SK-N-SH (cell line): ENCODE measurements at regions not wholly inside any gene's neighbourhood (a gene's known extent, or its start where the extent isn't known, plus 50 kb on each side); places are given as distances from the start of the nearest gene placed in this dataset.

Experiments used
- CTCF ChIA-PET: fragments of 300-600, 350-600 bp; formaldehyde crosslinking; extraction: SDS; loops from one replicate; lab custom pipeline; 2021; lab: Yijun Ruan, JAX
- POLR2A ChIA-PET: fragments of 350-600 bp; sonication (Branson Sonifier 250); formaldehyde crosslinking; extraction: SDS; loops from one replicate; lab custom pipeline; 2020; ENCODE audit warnings: antibody characterized with exemption, inconsistent platforms; lab: Yijun Ruan, JAX
- DNase-seq: peaks from one replicate; pipeline ENCODE4 v3.0.0; 2012
- H2AFZ ChIP-seq: fragments of 200-600 bp; sonication (generic); 2 replicates; pipeline ENCODE4 v1.8.1; 2016; ENCODE audit warnings: antibody characterized with exemption, mild to moderate bottlenecking, low read depth
- H3F3A ChIP-seq: fragments of 200-600 bp; sonication (generic); replicated peaks from 2 replicates; pipeline ENCODE3; 2016; ENCODE audit warnings: antibody characterized with exemption, mild to moderate bottlenecking; ENCODE audit not compliant: insufficient read depth
- H3K27ac ChIP-seq, 2 experiments: fragments of 200-500 bp in 1 of 2; fragments of 200-600 bp in 1 of 2; sonication (Bioruptor generic) in 1 of 2; sonication (generic), shearing (Covaris generic) in 1 of 2; 2 replicates each; pipeline versions ENCODE4 v1.5.1 to v1.6.1; 2014 to 2016; ENCODE audit warnings: low read depth in 2 of 2, inconsistent platforms in 1 of 2, low read length in 1 of 2, mild to moderate bottlenecking in 1 of 2, mixed read lengths in 1 of 2
- H3K27me3 ChIP-seq: fragments of 200-600 bp; sonication (generic), shearing (Covaris generic); 2 replicates; pipeline ENCODE4 v1.6.1; 2016; ENCODE audit warnings: mixed run types; ENCODE audit not compliant: insufficient read depth
- H3K36me3 ChIP-seq, 2 experiments: fragments of 200-500 bp in 1 of 2; fragments of 200-600 bp in 1 of 2; sonication (Bioruptor generic) in 1 of 2; sonication (generic) in 1 of 2; replicated peaks in 1 of 2; 2 replicates each; pipeline versions ENCODE3 to v1.5.1; 2014 to 2016; ENCODE audit warnings: low read length in 1 of 2, mild to moderate bottlenecking in 1 of 2; ENCODE audit not compliant: insufficient read depth in 2 of 2, control insufficient read depth in 1 of 2
- H3K4me1 ChIP-seq, 2 experiments: fragments of 200-500 bp in 1 of 2; fragments of 200-600 bp in 1 of 2; sonication (Bioruptor generic) in 1 of 2; sonication (generic), shearing (Covaris generic) in 1 of 2; 2 replicates each; pipeline versions ENCODE4 v1.5.1 to v1.6.1; 2014 to 2016; ENCODE audit warnings: low read depth in 1 of 2, low read length in 1 of 2, mixed run types in 1 of 2; ENCODE audit not compliant: insufficient read depth in 2 of 2, control insufficient read depth in 1 of 2
- H3K4me2 ChIP-seq: fragments of 200-600 bp; sonication (generic), shearing (Covaris generic); 2 replicates; pipeline ENCODE4 v1.6.1; 2017; ENCODE audit warnings: mixed run types
- H3K4me3 ChIP-seq, 2 experiments: fragments of 200-500 bp in 1 of 2; fragments of 200-600 bp in 1 of 2; sonication (Bioruptor generic) in 1 of 2; sonication (generic), shearing (Covaris generic) in 1 of 2; 2 replicates each; pipeline versions ENCODE4 v1.5.1 to v1.8.1; 2014 to 2016; ENCODE audit warnings: low read depth in 2 of 2, inconsistent platforms in 1 of 2, low read length in 1 of 2, mild to moderate bottlenecking in 1 of 2, mixed read lengths in 1 of 2, moderate library complexity in 1 of 2
- H3K79me2 ChIP-seq: fragments of 200-600 bp; sonication (generic); 2 replicates; pipeline ENCODE4 v1.8.1; 2017; ENCODE audit warnings: mild to moderate bottlenecking; ENCODE audit not compliant: insufficient read depth
- H3K9ac ChIP-seq: fragments of 200-600 bp; sonication (generic); 2 replicates; pipeline ENCODE4 v1.6.1; 2017; ENCODE audit warnings: mixed run types
- H3K9me2 ChIP-seq: fragments of 200-600 bp; sonication (generic); 2 replicates; pipeline ENCODE4 v1.6.1; 2017; ENCODE audit warnings: mixed run types
- H3K9me3 ChIP-seq: fragments of 200-600 bp; sonication (generic); 2 replicates; pipeline ENCODE4 v1.6.1; 2017; ENCODE audit warnings: mixed run types, mild to moderate bottlenecking, moderate library complexity
- H4K20me1 ChIP-seq: fragments of 200-600 bp; sonication (generic); 2 replicates; pipeline ENCODE4 v1.6.1; 2017; ENCODE audit warnings: mild to moderate bottlenecking, mixed run types; ENCODE audit not compliant: insufficient read depth
- CTCF ChIP-seq: fragments of 200-600 bp; sonication (generic); IDR thresholded peaks from 2 replicates; pipeline ENCODE4 v1.6.1; 2017; ENCODE audit warnings: antibody characterized with exemption, mild to moderate bottlenecking, moderate library complexity
- FOSL2 ChIP-seq: IDR thresholded peaks from 2 replicates; pipeline ENCODE4 v1.4.0; 2012; ENCODE audit warnings: low read depth, mild to moderate bottlenecking, moderate library complexity, borderline replicate concordance
- FOXM1 ChIP-seq: IDR thresholded peaks from 2 replicates; pipeline ENCODE4 v1.4.0; 2012; ENCODE audit warnings: low read depth, mild to moderate bottlenecking
- GATA2 ChIP-seq: sonication (generic); formaldehyde crosslinking; IDR thresholded peaks from 2 replicates; pipeline ENCODE4 v1.5.0; 2020; ENCODE audit warnings: mild to moderate bottlenecking, missing genetic modification reagents
- JUND ChIP-seq: IDR thresholded peaks from 2 replicates; pipeline ENCODE4 v1.4.0; 2012
- MEF2A ChIP-seq: IDR thresholded peaks from 2 replicates; pipeline ENCODE4 v1.4.0; 2012; ENCODE audit warnings: low read depth, borderline replicate concordance
- MXI1 ChIP-seq: IDR thresholded peaks from 2 replicates; pipeline ENCODE4 v1.6.1; 2012; ENCODE audit warnings: mild to moderate bottlenecking, low read depth, low read length, improper control_type of control experiment
- NRF1 ChIP-seq: IDR thresholded peaks from 2 replicates; pipeline ENCODE4 v1.6.1; 2012; ENCODE audit warnings: low read depth, mild to moderate bottlenecking, low read length
- PBX3 ChIP-seq: IDR thresholded peaks from 2 replicates; pipeline ENCODE4; 2012
- POLR2AphosphoS5 ChIP-seq: IDR thresholded peaks from 2 replicates; pipeline ENCODE4 v1.6.1; 2012; ENCODE audit warnings: low read depth, low read length
- RAD21 ChIP-seq: IDR thresholded peaks from 2 replicates; pipeline ENCODE4 v1.6.1; 2012; ENCODE audit warnings: mild to moderate bottlenecking, low read length
- RCOR1 ChIP-seq: fragments of 150-350 bp; IDR thresholded peaks from 2 replicates; pipeline ENCODE4 v1.6.1; 2017; ENCODE audit warnings: antibody characterized with exemption, low read length
- RFX5 ChIP-seq: IDR thresholded peaks from 2 replicates; pipeline ENCODE4 v1.6.1; 2012; ENCODE audit warnings: mild to moderate bottlenecking, improper control_type of control experiment, low read length
- RXRA ChIP-seq: IDR thresholded peaks from 2 replicates; pipeline ENCODE4 v1.4.0; 2012; ENCODE audit warnings: low read depth, mild to moderate bottlenecking, borderline replicate concordance
- SMC3 ChIP-seq: IDR thresholded peaks from 2 replicates; pipeline ENCODE4 v1.6.1; 2012; ENCODE audit warnings: low read depth, low read length, improper control_type of control experiment
- TAF1 ChIP-seq: IDR thresholded peaks from 2 replicates; pipeline ENCODE4 v1.6.1; 2012; ENCODE audit warnings: low read depth, mild to moderate bottlenecking, low read length, moderate library complexity, borderline replicate concordance
- USF2 ChIP-seq: fragments of 150-350 bp; IDR thresholded peaks from 2 replicates; pipeline ENCODE4 v1.6.1; 2017; ENCODE audit warnings: antibody characterized with exemption, low read length, low read depth, borderline replicate concordance
- WGBS: methylation state at CpG from one replicate; pipeline ENCODE4 v1.1.6; 2017; ENCODE audit warnings: low lambda C conversion rate; 5-methylcytosine and 5-hydroxymethylcytosine counted together
- TF ChIP-seq, protein P1 (sequence below): IDR thresholded peaks from 2 replicates; pipeline ENCODE4 v1.4.0; 2012; ENCODE audit warnings: low read depth
- TF ChIP-seq, protein P2 (sequence below): IDR thresholded peaks from 2 replicates; pipeline ENCODE4 v1.4.0; 2012; ENCODE audit warnings: low read depth, borderline replicate concordance
- TF ChIP-seq, protein P3 (sequence below): IDR thresholded peaks from 2 replicates; pipeline ENCODE4 v1.6.1; 2012; ENCODE audit warnings: mild to moderate bottlenecking, low read depth, low read length, moderate library complexity
- TF ChIP-seq, protein P4 (sequence below): fragments of 150-350 bp; IDR thresholded peaks from 2 replicates; pipeline ENCODE4 v1.6.1; 2016; ENCODE audit warnings: mild to moderate bottlenecking, low read depth, low read length

DNA sequence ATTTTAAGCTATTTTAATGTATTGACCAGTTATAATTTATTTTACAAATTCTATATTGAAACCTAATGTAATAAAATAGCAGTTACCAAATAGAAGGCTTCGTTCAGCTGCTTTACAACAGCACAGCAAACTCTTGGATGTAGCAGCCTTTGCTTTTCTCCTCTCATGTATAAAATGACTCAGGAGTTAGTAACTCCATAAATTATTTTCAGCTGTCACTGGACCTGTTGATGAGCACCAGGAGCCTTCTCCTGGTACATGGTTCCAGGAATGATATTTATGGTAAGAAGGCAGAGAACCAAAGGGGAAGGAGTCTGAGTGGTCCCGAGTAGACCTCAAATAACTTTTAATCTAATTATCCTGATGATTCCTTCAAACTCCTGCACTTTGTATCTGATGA is 256.4 kb upstream of the NETO1 start (continued):
- TF ChIP-seq RAD21 = no peak

GRCh38 chr18:73121207-73121606 is 253.4 kb upstream of the NETO1 start:
- Histone ChIP-seq H3K27me3 (peaks cover 4% of the 10 kb centered on the region; the same call in 1 of the 2 replicates), H3K4me1 (no peaks in the 10 kb centered on the region), H3K27ac (no peak overlapping the region), H3K79me2 (no peaks in the 10 kb centered on the region), H3K4me3 (no peak overlapping the region), H3K36me3 (no peaks in the 10 kb centered on the region), H3K9me2 (no peaks in the 10 kb centered on the region), H3F3A (no peaks in the 10 kb centered on the region), H4K20me1 (no peaks in the 10 kb centered on the region), H2AFZ (no peak overlapping the region), H3K9me3 (no peaks in the 10 kb centered on the region), H3K4me2 (no peak overlapping the region), H3K9ac (no peak overlapping the region)
- 20% methylated on average over 1 of the region's 1 CpG for WGBS
- ChIA-PET POLR2A (no interaction called here), CTCF (no interaction called here)
- no peak for TF ChIP-seq JUND
- TF ChIP-seq, protein P1, sequence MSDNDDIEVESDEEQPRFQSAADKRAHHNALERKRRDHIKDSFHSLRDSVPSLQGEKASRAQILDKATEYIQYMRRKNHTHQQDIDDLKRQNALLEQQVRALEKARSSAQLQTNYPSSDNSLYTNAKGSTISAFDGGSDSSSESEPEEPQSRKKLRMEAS = no peak
- TF ChIP-seq CTCF = no peak
- TF ChIP-seq USF2 = no peak
- no peak for TF ChIP-seq FOXM1
- TF ChIP-seq MXI1 = no peak
- no peak for TF ChIP-seq SMC3
- TF ChIP-seq GATA2 = no peak
- TF ChIP-seq, protein P2, sequence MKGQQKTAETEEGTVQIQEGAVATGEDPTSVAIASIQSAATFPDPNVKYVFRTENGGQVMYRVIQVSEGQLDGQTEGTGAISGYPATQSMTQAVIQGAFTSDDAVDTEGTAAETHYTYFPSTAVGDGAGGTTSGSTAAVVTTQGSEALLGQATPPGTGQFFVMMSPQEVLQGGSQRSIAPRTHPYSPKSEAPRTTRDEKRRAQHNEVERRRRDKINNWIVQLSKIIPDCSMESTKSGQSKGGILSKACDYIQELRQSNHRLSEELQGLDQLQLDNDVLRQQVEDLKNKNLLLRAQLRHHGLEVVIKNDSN = no peak
- no peak for TF ChIP-seq PBX3
- no peak for TF ChIP-seq FOSL2
- no peak for TF ChIP-seq RCOR1
- TF ChIP-seq RFX5 = no peak
- TF ChIP-seq, protein P3, sequence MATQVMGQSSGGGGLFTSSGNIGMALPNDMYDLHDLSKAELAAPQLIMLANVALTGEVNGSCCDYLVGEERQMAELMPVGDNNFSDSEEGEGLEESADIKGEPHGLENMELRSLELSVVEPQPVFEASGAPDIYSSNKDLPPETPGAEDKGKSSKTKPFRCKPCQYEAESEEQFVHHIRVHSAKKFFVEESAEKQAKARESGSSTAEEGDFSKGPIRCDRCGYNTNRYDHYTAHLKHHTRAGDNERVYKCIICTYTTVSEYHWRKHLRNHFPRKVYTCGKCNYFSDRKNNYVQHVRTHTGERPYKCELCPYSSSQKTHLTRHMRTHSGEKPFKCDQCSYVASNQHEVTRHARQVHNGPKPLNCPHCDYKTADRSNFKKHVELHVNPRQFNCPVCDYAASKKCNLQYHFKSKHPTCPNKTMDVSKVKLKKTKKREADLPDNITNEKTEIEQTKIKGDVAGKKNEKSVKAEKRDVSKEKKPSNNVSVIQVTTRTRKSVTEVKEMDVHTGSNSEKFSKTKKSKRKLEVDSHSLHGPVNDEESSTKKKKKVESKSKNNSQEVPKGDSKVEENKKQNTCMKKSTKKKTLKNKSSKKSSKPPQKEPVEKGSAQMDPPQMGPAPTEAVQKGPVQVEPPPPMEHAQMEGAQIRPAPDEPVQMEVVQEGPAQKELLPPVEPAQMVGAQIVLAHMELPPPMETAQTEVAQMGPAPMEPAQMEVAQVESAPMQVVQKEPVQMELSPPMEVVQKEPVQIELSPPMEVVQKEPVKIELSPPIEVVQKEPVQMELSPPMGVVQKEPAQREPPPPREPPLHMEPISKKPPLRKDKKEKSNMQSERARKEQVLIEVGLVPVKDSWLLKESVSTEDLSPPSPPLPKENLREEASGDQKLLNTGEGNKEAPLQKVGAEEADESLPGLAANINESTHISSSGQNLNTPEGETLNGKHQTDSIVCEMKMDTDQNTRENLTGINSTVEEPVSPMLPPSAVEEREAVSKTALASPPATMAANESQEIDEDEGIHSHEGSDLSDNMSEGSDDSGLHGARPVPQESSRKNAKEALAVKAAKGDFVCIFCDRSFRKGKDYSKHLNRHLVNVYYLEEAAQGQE = no peak
- no peak for TF ChIP-seq POLR2AphosphoS5
- TF ChIP-seq, protein P4, sequence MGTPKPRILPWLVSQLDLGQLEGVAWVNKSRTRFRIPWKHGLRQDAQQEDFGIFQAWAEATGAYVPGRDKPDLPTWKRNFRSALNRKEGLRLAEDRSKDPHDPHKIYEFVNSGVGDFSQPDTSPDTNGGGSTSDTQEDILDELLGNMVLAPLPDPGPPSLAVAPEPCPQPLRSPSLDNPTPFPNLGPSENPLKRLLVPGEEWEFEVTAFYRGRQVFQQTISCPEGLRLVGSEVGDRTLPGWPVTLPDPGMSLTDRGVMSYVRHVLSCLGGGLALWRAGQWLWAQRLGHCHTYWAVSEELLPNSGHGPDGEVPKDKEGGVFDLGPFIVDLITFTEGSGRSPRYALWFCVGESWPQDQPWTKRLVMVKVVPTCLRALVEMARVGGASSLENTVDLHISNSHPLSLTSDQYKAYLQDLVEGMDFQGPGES = no peak
- TF ChIP-seq NRF1 = no peak
- TF ChIP-seq RXRA = no peak
- TF ChIP-seq MEF2A = no peak
- no peak for TF ChIP-seq TAF1
- DNase-seq = no peak
